Nephron (organoid): ENCODE measurements at regions not wholly inside any gene's neighbourhood (a gene's known extent, or its start where the extent isn't known, plus 50 kb on each side); places are given as distances from the start of the nearest gene placed in this dataset.

Experiments
- H3K27ac Mint-ChIP-seq, 3 experiments: 2 replicates each; pipeline ENCODE4 v1.8.0; 2020; ENCODE audit warnings: mixed read lengths in 3 of 3, mild to moderate bottlenecking in 2 of 3, moderate library complexity in 1 of 3
- H3K27me3 Mint-ChIP-seq: 2 replicates; pipeline ENCODE4 v1.8.0; 2021; ENCODE audit warnings: low read depth, mild to moderate bottlenecking, moderate library complexity, mixed read lengths
- H3K36me3 Mint-ChIP-seq: 2 replicates; pipeline ENCODE4 v1.8.0; 2020; ENCODE audit warnings: low read depth, mixed read lengths
- H3K4me1 Mint-ChIP-seq: 2 replicates; pipeline ENCODE4 v1.8.0; 2020; ENCODE audit warnings: mixed read lengths
- H3K4me3 Mint-ChIP-seq, 3 experiments: 2 replicates each; pipeline ENCODE4 v1.8.0; 2020; ENCODE audit warnings: mild to moderate bottlenecking in 3 of 3, mixed read lengths in 3 of 3, moderate library complexity in 2 of 3
- H3K9me3 Mint-ChIP-seq: 2 replicates; pipeline ENCODE4 v1.8.0; 2020; ENCODE audit warnings: mixed read lengths
- TF ChIP-seq, protein P1 (sequence below), 3 experiments: fragments of 200-600 bp; sonication (generic); IDR thresholded peaks; one replicate each; pipeline ENCODE4 v1.5.0; 2021; ENCODE audit warnings: antibody characterized with exemption in 3 of 3; ENCODE audit not compliant: unreplicated experiment in 3 of 3

DNA sequence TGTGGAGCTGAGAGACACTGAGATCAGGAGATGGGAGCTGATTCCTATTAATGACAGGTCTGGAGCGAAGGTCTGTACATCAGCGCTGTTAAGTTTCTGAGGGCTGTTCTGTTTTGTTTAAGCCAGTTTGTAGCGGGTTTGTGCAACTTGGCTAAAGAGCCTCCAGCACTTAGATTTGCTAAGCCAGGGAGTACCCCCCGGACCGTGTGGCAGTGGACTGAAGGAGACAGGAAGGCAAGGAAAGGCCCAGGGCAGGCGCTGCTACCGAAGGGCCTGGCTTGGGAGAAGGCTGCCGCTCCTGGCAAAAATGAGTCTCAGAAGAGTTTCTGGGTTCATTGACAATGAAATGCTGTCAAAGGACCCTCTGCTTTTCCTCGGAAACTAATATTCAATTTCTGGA lies 139.3 kb upstream of the ZNF644 start:
- peaks cover 6% of the 10 kb centered on the region for H3K4me1 Mint-ChIP-seq
- H3K36me3 Mint-ChIP-seq = no peaks in the 10 kb centered on the region
- no peaks in the 10 kb centered on the region for H3K9me3 Mint-ChIP-seq

DNA sequence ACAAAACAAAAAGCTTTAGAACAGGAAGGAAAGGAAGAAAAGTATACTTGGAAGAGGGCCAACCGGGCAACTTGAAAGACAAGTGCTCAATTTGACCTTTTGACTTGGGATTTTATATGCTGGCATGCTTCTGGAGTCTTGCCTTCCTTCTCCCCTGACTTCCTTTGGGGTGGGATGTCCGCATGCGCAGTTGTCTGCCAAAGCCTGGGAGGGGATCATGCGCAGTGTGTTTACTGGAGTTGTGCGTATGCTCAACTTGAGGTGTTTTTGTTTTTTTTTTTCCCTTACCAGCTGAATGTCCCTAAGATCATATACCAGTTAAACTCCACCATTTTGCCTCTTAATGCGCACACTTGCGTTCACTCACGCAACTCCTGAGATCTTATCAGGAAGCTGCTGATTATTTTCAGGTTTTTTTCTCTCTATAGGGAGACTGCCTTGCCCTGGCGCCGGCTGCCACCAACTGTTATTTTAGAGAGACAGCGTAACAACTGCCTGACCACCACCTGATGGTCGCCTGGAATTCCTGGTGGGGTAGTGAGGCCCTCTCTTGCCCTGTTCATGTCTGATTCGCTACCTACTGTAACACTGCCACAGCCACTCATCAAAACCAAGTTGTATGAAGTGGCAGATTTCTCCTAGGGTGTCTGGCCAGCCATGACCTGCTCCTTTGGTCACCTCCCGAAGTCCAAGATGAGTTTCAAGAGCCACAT lies 138.7 kb upstream of the ZNF644 start:
- H3K36me3 Mint-ChIP-seq = no peaks in the 10 kb centered on the region
- no peak overlapping the region for H3K4me3 Mint-ChIP-seq
- H3K9me3 Mint-ChIP-seq = no peaks in the 10 kb centered on the region
- TF ChIP-seq, protein P1, sequence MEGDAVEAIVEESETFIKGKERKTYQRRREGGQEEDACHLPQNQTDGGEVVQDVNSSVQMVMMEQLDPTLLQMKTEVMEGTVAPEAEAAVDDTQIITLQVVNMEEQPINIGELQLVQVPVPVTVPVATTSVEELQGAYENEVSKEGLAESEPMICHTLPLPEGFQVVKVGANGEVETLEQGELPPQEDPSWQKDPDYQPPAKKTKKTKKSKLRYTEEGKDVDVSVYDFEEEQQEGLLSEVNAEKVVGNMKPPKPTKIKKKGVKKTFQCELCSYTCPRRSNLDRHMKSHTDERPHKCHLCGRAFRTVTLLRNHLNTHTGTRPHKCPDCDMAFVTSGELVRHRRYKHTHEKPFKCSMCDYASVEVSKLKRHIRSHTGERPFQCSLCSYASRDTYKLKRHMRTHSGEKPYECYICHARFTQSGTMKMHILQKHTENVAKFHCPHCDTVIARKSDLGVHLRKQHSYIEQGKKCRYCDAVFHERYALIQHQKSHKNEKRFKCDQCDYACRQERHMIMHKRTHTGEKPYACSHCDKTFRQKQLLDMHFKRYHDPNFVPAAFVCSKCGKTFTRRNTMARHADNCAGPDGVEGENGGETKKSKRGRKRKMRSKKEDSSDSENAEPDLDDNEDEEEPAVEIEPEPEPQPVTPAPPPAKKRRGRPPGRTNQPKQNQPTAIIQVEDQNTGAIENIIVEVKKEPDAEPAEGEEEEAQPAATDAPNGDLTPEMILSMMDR (IDR thresholded peaks at IDR 0.05; ENCODE audit: unreplicated experiment in 3 of 3) = no peak
- peaks cover 6% of the 10 kb centered on the region for H3K4me1 Mint-ChIP-seq
- H3K27ac Mint-ChIP-seq = no peak overlapping the region
- H3K27me3 Mint-ChIP-seq = peaks cover 33% of the 10 kb centered on the region

More for the DNA sequence above, 139.3 kb upstream of the ZNF644 start:
- Mint-ChIP-seq H3K27ac (no peak overlapping the region), H3K4me3 (no peak overlapping the region), H3K27me3 (peaks cover 33% of the 10 kb centered on the region)
- TF ChIP-seq, protein P1 (IDR thresholded peaks at IDR 0.05; ENCODE audit: unreplicated experiment in 3 of 3) = no peak

DNA sequence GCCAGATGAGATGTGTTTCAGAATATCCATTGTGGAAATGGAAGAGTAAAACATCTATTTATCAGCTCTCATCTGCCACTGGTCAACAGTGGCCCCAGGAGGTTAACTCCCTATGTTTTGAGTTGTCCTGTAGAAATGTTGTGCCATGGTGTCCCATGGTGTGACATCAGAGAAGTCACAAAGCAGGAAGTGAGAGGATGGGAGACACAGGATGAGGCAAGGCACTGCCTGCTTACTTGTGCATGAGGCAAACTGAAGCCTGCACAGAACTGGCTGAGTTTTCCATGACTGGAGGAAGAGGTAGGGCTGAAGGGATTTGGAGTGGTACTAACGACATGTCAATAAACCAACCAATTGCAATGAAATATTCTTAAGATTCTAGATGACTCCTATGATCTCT lies 131.5 kb upstream of the ZNF644 start:
- TF ChIP-seq, protein P1 (IDR thresholded peaks at IDR 0.05; ENCODE audit: unreplicated experiment in 3 of 3) = no peak
- Mint-ChIP-seq H3K27ac (no peak overlapping the region), H3K4me3 (no peak overlapping the region), H3K4me1 (peaks cover 4% of the 10 kb centered on the region), H3K9me3 (no peaks in the 10 kb centered on the region), H3K27me3 (peaks cover 8% of the 10 kb centered on the region), H3K36me3 (no peaks in the 10 kb centered on the region)

DNA sequence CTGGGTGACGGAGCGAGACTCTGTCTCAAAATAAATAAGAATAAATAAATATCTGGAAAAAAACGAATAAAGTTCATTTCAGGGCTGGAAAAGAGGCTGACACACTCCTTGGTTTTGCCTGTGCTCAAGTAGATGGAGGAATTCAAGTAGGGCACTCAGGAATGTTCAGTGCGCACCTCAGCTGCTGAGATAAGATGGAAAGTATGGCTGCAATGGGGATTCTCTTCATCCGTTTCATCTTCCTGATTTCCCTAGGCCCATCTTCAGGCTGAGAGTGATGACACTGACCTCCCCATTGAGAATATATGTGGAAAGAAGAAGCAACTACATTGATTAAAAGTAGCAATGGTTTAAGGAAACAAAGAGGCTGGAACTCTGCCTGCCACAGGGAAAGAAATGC lies 130.5 kb upstream of the ZNF644 start:
- Mint-ChIP-seq H3K4me3 (no peak overlapping the region), H3K36me3 (no peaks in the 10 kb centered on the region), H3K27me3 (peaks cover 8% of the 10 kb centered on the region), H3K9me3 (no peaks in the 10 kb centered on the region), H3K4me1 (peaks cover 5% of the 10 kb centered on the region), H3K27ac (no peak overlapping the region)
- TF ChIP-seq, protein P1 (IDR thresholded peaks at IDR 0.05; ENCODE audit: unreplicated experiment in 3 of 3) = no peak

DNA sequence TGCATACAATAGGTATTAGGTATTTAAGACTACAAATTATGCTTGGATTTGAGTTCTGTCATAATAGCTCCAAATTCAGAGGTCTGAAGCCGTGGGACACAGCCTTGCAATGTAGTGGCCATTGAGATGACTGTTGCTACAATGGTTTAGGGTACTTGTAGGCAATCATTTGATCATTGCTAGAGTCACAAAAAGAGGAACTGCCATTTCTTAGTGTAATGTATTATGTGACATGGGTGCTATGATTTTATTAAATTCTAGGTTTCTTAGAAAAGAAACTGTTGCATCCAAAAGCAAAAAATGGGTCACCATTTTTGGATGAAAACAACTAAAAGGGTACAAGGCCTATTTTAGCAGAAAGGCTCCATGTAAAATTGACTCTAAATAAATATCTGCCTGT lies 129.9 kb upstream of the ZNF644 start:
- peaks cover 5% of the 10 kb centered on the region for H3K4me1 Mint-ChIP-seq
- no peaks in the 10 kb centered on the region for H3K9me3 Mint-ChIP-seq
- TF ChIP-seq, protein P1 (IDR thresholded peaks at IDR 0.05; ENCODE audit: unreplicated experiment in 3 of 3) = no peak
- H3K4me3 Mint-ChIP-seq = no peak overlapping the region
- no peaks in the 10 kb centered on the region for H3K36me3 Mint-ChIP-seq
- H3K27ac Mint-ChIP-seq = no peak overlapping the region
- peaks cover 1% of the 10 kb centered on the region for H3K27me3 Mint-ChIP-seq

DNA sequence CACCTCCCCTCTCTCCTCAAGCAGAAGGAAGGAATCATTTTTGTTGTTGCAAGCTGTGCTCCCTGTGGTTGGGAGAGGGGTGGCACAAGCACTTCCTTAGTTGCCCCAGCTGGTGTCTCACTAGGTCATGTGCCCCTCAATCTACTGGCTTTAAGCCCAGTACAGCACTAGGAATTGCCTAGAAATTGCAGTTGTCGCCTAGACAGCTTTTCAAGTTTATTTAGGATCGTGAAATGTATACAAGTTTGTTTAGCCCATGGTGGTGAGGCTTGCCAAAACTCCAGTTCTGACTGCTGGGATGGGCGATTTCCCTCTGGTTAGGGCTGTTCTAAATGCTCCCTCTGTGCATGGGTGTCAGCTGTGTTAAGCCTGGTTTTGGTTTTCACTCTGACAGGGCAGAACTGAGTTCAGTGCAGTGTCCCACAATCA lies 126.8 kb upstream of the ZNF644 start:
- H3K9me3 Mint-ChIP-seq = no peaks in the 10 kb centered on the region
- H3K36me3 Mint-ChIP-seq = no peaks in the 10 kb centered on the region

More for the DNA sequence above, 126.8 kb upstream of the ZNF644 start:
- no peak overlapping the region for H3K4me3 Mint-ChIP-seq
- no peaks in the 10 kb centered on the region for H3K27me3 Mint-ChIP-seq
- H3K4me1 Mint-ChIP-seq = peaks cover 5% of the 10 kb centered on the region
- TF ChIP-seq, protein P1 (IDR thresholded peaks at IDR 0.05; ENCODE audit: unreplicated experiment in 3 of 3) = no peak
- H3K27ac Mint-ChIP-seq = no peak overlapping the region
